Fibroblast of upper back skin (primary cell): ENCODE measurements at regions not wholly inside any gene's neighbourhood (a gene's known extent, or its start where the extent isn't known, plus 50 kb on each side); places are given as distances from the start of the nearest gene placed in this dataset.
"Not testable (repeated sequence)": the region's sequence is repeated elsewhere in the genome, so short reads cannot be mapped to it uniquely, and the experiment has no call there.

Source experiments
- DNase-seq: peaks from one replicate; pipeline ENCODE4 v3.0.0-alpha.2; 2013

DNA sequence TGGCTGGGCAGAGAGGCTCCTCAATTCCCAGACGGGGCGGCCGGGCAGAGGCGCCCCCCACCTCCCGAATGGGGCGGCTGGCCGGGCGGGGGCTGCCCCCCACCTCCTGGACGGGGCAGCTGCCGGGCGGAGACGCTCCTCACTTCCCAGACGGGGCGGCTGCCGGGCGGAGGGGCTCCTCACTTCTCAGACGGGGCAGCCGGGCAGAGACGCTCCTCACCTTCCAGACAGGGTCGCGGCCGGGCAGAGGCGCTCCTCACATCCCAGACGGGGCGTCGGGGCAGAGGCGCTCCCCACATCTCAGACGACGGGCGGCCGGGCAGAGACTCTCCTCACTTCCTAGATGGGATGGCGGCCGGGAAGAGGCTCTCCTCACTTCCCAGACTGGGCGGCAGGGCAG lies 214.1 kb downstream of the SOX2 start:
- not testable (repeated sequence) for DNase-seq

DNA sequence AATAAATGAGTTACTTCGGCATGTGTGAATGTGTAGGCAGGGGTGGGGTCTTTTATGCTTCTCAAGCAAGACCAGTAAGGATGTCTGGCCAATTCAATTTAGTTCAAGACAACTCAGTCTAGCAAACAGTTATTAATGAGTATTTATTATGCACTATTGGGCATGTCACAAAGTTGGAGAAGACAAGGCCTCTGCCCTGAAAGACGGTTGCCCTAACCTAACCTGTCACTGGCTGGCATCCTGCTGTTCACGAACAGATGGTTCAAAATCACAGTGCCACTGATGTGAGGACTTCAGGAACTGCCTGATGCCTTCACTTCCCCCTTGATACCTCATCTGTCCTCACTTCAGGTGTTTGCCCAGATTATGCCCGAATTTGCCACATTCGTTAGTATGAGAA lies 217.8 kb downstream of the SOX2 start:
- DNase-seq: no peak

DNA sequence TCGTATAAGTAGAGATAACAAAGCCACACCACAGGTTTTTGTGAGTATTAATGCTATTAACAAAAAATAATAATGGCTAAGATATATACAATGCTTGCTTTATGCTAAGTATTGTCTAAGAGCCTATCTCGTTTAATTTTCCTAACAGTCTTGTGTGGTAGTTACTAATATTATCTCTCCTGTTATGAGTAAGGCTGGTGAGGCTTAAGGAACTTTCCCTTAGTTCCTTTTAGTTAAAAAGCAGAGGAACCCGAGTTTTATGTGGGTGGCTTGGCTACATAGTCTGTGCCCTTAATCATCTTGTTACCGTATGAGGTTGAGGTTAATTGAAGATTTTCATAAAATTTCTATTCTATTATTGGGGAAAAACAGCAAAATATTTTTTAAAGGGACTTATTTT lies 218.4 kb downstream of the SOX2 start:
- DNase-seq: no peak

DNA sequence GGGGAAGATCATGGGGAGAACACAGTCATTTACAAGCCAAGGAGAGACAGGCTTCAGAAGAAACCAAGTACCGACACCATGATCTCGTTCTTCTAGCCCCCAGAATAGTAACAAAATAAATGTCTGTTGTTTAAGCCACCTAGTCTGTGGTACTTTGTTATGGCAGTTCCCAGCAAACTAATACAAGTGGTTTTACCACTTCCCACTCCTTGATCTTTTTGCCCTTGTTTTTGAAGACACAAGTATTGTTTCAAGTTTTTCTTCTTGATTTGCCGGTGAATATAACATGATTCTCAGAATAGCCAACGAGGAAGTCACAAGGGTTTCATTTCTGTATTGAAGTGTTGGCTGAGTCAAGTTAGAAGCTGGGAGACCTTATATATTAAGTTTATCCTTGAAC lies 220.3 kb downstream of the SOX2 start:
- DNase-seq: no peak

DNA sequence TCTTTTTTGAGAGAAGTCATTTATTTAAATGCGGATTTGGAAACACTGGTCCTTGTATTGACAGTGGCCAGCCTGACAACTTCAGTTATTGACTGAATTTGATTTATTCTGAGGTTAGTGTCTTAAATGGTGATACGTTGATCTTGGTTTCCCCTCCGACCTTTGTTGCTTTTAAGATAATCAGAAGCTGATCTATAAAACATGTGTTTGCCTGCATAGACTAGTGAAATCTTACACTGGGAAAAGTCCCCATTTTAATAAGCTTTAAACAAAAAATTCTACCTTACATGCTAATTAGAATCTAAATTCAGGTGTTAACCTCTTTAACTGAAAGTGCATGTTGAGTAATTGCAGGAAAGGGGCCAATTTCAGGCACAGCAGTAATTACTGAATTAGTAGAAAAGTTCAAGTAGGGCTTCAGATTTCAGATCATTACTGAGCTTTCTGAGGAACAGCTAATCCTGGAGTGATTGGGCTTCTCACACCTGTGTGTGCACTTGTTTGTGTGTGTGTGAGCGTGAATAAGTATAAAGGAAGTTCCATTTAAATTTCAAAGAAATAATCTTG lies 221.4 kb downstream of the SOX2 start:
- no peak for DNase-seq

DNA sequence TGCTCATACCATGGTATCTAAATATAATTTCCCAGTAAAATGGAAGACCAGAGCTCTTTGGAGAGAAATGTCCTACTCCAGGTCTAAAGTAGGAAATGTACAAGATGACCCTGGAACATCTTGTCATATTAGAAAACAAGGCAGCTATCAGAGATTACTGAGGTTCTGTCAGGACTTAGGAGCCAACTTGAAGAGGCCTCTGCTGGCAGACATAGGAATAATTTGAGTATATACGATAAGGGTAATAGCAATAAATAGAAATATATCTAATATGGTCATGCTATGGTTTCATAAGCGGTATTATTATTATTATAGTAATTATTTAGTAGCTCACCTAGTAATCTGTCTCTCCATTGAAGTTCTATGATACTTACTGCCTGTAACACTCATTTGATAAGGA lies 224.2 kb downstream of the SOX2 start:
- DNase-seq: no peak

DNA sequence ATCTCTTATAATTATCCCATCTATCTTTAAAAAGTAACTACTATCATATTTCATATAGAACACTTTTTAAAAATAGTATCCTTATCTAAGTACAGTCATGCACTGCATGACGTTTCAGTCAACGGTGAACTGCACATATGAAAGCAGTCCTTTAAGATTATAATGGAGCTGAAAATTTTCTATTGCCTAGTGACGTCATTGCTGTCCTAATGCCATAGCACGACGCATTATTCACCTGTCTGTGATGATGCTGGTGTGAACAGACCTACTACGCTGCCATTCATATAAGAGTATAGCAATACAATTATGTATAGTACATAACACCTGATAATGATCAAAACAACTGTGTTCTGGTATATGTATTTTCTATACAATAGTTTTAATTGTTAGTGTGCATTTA lies 225.0 kb downstream of the SOX2 start:
- DNase-seq: no peak

DNA sequence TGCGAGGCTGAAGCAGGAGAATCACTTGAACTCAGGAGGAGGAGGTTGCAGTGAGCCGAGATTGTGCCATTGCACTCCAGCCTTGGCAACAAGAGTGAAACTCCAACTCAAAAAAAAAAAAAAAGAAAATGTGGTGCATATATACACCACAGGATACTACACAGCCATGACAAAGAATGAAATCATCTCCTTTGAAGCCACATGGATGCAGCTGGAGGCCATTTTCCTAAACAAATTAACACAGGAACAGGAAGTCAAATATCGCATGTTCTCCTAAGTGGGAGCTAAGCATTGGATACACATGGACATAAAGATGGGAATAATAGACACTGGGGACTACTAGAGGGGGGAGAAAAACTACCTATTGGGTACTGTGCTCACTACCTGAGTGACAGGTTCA lies 226.9 kb downstream of the SOX2 start:
- not testable (repeated sequence) for DNase-seq

DNA sequence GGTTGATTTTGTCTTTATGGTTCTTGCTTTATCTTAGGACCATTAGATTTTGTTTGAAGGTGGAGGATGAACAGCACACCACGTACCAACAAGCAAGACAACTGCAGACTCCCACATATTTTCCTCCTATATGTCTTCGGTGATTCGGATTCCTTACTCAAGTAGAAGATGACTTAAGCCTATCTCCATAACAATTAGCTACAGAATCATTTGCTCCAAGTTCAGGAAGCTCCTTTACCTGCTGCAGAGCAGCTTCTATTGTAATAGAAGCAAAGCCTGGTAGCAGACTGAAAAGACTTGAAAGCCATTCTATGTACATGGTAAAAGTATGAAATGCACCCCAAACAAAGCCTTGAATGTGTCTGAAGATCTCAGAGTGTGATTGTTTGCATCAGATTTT lies 229.0 kb downstream of the SOX2 start:
- DNase-seq: no peak

DNA sequence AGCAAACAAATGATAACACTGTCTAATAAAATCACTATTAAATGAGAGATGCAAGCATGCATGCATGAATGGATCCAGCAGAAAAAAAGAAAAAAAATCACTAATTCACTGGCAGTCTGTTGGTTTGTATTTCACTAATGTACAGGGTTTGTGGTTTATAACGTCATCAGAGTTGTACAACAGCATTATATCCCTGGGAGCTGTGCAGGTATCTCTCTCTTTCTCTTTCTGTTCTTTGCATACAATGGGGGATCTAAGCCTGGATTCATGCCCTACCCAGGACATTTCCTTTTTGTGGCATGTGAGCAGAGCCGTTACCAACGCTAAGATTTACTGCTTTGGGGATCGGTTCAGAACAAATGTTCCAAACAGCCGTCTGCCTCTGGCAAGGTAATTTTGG lies 229.5 kb downstream of the SOX2 start:
- DNase-seq: no peak

DNA sequence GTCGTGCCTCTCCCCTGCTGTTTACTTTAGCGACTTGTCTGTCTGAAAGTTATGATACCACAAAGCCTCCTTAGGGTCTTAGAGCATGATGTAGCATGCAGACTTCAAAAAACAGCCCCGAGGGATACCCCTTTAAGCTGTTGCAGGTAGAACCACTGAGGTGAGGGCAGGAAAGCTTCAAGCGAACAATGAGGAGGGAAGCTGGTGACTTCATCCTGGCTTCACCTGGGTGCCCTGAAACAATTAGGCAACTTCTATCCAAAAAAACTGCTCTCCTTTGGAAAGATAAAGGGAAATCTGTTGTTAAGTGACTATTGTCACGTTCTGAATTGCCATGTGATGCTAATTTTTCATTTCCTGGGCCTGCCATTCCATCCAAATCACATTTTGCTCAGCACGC lies 231.6 kb downstream of the SOX2 start:
- DNase-seq: no peak

DNA sequence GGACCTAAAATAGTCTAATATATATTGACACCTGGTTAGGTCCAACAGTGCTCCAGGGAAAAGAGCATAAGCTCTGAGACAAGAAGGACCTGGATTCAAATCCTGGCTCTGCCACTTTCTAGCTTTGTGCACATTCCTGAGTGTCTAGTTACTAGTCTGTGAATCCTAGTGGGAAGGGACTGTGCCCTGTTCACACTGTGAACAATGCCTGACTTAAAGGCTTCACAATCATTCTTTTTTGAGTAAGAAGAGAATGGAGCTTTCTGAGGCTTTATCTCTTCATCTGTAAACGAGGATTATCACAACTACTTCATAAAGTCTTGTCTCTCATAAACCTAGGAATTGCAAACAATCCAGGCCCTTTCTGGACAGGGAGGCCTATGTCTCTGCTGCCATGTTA lies 235.9 kb downstream of the SOX2 start:
- DNase-seq: no peak

DNA sequence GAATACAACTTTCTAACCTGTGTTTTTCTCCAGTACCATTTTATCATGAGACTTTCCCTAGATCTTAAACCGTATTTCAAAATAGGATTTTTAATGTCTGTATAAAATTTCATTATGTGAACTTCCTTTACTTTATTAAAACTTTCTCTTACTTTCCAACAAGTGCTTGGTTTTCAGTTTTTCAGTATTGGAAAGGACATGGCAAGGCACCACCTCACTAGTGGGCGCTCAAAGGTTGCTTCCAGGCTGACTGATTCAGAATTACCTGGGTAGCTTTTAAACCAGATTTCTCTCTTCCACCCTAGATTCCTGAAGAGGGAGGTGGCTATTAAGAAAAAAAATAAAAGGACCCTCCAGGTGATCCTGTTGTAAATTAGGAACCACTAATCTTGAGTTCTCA lies 236.6 kb downstream of the SOX2 start:
- DNase-seq: no peak

DNA sequence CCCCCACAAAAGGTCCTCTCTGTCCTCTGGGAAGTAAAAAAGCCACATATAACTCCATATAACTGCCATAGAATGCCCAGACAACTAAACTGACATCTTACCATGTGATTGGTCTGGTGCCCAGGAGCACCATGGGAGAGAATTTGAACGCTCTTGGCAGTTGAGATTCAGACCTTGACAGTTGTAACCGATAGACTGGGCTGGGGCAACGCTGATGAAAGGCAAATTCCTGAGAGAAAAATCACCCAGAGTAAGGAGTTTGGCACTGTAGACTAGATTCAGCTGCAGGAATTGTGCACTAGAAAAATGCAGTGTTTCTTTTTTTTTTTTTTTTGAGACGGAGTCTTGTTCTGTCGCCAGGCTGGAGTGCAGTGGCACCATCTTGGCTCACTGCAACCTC lies 240.5 kb downstream of the SOX2 start:
- DNase-seq: peak; percentile 28

DNA sequence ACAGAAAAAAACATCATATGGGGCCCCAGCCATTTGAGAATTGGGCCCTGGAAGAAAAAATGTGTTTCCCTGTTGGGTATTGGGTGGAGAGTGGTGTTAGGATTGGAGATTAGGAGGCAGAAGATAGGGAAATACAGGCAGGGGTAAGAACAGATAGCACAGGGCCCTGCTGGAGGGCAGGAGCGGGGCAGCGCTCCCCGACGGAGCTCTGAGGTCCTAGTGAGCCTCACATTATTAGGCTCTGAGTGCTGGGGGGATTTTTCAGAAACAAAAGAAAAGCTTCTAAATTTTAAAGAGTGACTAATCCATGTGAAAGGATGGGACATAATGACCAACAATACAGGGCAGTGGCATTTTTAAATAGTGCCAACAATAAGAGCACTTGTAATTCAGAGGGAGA lies 241.2 kb downstream of the SOX2 start:
- no peak for DNase-seq

DNA sequence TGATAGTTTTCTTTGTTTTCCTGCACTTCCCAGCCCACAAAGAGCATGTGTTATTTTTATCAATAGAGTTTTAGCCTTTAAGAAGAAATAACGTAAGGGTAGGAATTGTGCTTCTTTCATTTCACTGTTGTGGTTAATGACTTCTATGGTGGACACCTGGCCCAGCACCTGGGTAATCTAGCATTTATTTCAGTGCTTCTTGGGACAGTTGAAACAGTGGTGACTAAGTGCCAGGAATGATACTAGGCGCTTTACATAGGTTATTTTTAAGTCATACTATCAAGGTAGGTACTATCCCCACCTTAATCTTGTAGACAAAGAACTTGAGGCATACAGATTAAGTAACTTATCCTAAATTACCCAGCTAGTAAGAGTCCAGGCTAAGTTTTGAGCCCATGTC lies 243.8 kb downstream of the SOX2 start:
- no peak for DNase-seq

DNA sequence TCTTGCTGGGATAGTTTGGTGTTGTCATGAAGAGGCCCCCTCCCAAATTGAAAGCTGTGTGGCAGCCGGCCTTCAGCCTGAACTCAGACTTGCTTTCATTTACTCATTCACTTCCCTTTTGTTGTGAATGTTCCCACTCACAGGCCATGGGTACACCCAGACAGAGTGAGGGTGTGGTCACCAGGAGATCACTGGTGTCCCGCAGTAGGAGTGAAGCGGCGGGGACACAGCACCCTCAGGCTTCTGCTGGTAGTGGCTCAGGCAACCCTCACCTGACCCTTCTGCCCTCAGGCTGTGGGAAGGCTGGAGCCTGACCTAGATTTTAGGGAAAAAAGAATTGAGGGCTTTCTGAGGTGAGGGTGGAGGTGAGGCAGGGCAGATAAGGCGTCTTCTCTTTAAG lies 244.4 kb downstream of the SOX2 start:
- DNase-seq: no peak

DNA sequence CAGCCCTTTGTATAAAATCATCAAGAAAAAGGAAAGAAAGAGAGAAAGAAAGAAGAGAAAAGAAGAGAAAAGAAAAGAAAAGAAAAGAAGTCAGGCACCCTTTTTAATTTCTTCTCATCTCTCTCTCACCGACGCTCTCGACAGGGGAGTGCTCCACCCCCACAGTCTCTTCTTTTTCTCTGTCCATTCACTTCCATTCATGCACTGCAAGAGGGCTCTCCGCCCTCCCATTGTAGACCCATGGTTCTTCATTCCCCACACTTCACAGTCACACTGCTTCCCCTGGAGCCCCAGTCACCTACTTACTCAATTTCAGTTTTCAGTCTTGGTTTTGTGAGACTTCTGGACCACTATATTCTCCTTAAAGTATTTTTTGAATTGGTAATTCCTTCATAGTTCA lies 254.7 kb downstream of the SOX2 start:
- DNase-seq: no peak

DNA sequence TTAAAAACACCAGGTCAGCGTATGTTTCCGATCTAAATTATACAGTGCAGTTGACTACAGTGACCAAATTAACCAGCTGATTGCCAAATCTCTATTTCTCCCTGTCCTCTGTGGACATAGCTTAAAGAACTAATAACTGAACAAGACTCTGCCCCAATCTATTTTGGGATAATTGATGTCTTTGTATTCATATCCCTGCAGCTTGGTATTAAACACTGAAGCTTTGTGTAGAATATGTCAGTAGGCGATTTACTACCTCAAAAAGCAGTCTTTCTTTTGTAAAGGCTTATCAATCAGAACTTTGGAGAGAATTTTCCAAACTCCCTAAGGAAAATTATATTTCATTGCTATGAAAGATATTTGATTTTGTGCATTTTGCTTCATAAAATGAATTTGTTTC lies 258.2 kb downstream of the SOX2 start:
- no peak for DNase-seq

DNA sequence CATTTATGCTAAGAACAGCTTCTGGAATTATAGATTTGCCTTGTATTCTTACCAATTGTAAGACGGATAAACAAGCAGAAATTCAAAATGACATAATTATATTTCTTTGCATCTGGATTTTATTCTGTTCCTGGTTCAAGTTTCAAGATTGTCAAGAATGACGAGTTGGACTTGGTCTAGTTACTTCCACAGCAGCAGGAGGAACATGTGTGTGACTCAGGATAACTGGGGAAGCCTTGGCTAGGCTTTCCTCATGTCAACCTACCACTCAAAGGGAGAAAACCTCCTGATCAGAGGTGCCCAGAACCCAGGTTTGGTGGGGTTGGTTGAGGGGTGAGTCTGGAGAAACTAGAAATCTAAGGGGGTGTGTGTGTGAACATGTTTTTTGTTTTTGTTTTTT lies 259.7 kb downstream of the SOX2 start:
- no peak for DNase-seq

DNA sequence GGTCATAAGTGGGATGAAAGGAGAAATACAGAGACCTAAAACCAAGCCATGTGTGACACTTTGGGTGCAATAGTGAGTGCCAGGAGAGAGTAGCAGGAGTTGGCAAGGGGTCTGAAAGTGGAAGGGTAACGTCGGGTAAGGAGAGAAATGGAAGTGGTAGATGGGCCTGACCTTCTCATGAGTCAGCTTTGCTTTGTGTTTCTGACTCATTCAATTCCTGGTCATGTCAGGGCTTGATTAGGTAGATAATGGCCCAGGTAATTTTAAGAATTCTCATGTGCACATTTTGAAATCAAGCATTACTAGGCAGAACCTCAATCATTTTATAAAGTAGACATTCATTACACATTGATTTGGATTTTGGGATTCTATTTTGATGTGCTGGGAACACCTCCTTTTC lies 262.5 kb downstream of the SOX2 start:
- DNase-seq: no peak

DNA sequence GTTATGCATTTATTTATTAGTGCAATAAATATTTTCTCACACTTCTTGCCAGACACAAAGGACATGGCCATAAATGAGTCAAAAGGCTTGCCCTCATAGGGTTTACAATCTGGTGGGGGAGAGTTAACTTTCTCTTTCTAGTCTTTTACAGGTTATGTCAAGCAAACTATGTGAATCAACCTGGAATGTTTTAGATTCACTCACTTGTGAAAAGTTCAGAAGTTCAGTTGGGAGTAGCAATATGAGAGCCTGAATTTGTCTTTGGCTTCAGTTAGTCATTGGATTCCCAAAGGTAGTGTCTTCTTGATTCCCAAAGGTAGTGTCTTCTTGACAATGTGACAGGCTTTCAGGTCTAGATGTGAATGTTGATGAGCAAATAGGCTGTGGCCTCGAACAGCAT lies 264.8 kb downstream of the SOX2 start:
- no peak for DNase-seq

DNA sequence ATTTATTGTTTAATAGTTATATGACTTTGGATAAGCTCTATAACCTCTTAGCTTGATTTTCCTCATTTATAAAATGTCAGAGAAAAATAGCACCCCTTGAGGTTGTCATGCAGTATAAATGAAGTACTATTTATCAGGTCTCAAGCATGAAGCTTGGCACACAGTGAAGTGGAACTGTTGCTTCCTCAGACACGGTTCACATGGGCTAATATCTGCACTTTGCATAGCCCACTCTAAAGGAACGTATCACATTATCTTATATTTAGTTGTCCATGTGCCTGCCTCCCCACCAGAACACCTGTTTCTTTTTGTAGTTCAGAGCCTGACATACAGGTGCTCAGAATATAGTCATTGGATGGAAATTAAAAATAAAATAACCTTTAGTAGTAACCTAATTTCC lies 273.7 kb downstream of the SOX2 start:
- DNase-seq: no peak

DNA sequence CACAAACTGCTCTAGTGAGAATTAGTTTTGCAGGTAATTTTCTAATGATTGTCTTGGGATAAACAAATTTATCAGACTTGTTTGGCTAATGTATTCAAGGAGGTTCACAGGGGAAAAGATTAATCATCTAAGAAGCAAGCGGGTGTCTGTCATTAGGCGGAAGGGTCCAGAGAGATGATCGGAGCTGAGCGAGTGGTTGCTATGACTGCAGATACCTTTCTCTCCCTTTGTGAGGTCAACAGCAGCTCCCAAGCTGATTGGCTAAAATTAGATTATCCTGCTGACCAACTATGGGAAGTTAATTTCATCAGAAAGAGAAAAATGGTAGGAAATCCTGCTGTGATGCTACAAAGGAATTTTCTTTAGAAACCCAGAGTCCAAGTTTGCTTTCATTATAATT lies 276.0 kb downstream of the SOX2 start:
- DNase-seq: no peak

DNA sequence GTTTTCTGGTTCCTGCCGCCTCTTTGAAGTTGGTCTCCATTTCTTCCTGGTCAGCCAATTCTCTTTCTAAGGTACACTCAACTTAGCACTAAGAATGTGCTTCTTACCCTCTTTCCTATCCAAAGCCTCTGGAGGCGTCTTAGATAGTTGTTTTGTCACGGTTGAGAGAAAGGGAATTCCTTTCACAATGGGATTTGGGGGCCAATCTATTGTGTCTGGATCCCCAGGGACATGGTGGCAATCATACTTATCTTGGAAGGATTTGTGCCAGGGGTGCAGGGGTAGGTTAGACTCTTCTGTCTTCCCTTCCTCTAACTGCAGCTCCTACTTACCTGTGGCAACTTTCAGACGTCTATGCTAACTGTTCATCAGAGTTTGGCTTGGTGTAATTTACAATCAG lies 287.1 kb downstream of the SOX2 start:
- DNase-seq: no peak

DNA sequence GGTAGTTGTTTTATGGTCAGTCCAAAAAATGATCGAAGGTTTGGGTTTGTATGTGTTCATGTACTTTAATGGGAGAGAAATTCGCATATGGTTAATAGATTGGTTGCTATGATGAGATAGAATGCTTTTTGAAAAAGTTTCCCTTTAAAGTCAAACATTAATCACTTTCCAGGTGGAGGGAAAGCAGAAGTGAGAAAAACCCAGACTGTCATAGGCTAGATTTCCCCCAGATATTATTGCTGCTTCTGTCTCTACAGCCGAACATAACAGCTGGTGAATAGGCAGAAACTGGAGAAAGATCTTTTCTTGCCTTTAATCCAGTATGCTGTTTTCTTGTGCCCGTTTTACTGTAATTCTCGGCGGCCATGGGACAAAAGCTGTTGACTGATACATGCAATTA lies 287.6 kb downstream of the SOX2 start:
- DNase-seq: no peak
